Spleen (tissue), 7 donors: ENCODE measurements at regions not wholly inside any gene's neighbourhood (a gene's known extent, or its start where the extent isn't known, plus 50 kb on each side); places are given as distances from the start of the nearest gene placed in this dataset.
"Not testable (repeated sequence)": the region's sequence is repeated elsewhere in the genome, so short reads cannot be mapped to it uniquely, and the experiment has no call there.

Experiments used
- CTCF ChIP-seq, 11 experiments: fragments of 200-600 bp in 7 of 11; fragments of 450-650 bp in 4 of 11; sonication (generic) in 4 of 11; IDR thresholded peaks in 8 of 11; conservative IDR thresholded peaks in 3 of 11; 1 replicate in 7 of 11; 2 replicates in 4 of 11; pipeline versions ENCODE4 v1.4.0 to v1.8.0; 2016 to 2021; ENCODE audit warnings: antibody characterized with exemption in 11 of 11, inconsistent platforms in 4 of 11, mild to moderate bottlenecking in 1 of 11
- POLR2AphosphoS5 ChIP-seq, 3 donors: sonication (generic); formaldehyde crosslinking; IDR thresholded peaks; one replicate each; pipeline ENCODE4 v1.5.1; 2017; ENCODE audit warnings: antibody characterized with exemption in 3 of 3
- donor health status: DM: no; HTN: no; CAD: no; lungs with moderate emphysema.
- donor health status: DM: no; HTN: no; CAD: no.
- donor health status: DM: no; HTN: no; CAD: no.

- not testable (repeated sequence) for TF ChIP-seq CTCF (IDR thresholded peaks at IDR 0.05 in 8 of 11, conservative IDR thresholded peaks at IDR 0.05 in 3 of 11); POLR2AphosphoS5 (IDR thresholded peaks at IDR 0.05)
These were observed 376.3 kb upstream of the PROK2 start for GRCh38 chr3:72161285-72161684.
